ENCODE measurements at regions not wholly inside any gene's neighbourhood (a gene's known extent, or its start where the extent isn't known, plus 50 kb on each side); places are given as distances from the start of the nearest gene placed in this dataset.

DNA sequence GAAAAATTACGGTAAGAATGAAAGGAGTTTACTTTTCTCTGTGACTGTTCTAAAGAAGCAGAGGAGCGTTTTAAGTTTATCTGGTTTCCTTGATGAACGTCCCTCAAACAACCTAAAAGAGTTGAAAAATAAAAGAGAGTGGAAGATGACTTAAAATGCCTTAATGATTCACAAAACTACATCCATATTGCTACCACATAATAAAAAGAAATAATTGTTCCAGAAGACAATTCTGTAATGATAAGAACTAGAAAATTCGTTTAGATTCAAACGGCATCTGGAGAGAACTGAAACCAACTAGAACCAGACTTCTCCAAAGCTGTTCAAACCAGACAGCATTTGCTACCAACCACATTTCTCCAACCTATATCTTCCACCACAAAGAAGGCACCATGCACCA lies 68.1 kb downstream of the TEKT4 start:
- no peak for DNase-seq

DNA sequence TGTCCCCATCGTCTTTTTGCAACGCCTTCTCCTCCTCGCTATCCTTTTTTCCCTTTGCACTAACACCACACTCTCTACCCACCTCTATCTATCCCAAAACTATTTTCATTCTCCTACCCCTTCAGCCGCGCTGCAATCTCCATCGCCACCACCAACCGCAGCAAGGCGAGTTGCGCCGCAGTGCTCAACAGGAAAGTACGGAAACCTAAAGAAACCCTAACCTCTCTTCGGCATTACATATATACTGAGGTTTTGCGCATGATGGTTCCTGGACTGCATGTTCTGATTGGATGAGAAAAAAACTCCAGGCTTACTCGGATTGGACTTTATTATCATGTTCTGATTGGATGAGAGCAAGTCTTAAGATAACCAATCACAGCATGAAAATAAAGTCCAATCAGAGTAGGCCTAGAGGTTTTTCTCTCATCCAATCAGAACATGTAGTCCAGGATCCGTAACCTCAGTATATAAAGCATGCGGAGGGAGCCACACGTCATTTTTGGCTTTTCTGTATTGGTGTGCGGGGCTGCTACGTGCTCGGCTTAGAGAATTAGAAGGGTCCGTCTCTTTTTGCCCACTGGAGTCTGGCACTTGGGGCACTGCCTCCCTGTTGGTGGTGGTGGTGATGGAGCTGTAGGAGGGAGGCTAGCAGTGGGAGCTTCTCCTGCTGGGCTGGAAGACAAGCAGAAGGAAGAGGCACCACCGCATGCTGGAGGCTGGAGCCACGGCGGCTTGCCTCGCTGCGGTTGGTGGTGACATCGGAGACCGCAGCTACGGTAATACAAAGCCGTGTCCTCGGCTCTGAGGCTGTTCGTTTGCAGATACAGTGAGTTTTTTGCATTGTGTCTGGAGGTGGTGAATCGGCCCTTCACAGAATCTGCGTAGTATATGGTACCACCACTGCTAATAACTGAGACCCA lies 76.1 kb downstream of the TEKT4 start:
- DNase-seq, result no peak

DNA sequence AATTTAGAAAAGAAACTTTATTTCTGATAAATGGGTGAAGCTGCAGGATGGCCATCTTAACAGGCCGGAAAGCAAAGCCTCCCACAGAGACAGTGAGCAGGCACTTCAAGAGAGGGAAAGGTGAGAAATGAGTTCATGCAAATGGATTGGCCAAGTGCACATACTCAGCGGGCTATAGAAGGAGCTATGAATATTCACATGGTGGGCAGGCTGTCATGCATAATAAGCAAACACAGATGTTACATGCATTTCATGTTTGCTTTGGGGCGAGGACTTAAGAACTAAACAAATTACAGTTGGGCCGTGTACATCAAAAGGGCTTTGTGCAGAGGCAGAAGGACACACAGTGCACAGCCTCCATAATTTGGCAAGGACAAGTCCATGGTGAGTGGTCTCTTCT lies 69.8 kb upstream of the MAL start:
- no peak for DNase-seq

DNA sequence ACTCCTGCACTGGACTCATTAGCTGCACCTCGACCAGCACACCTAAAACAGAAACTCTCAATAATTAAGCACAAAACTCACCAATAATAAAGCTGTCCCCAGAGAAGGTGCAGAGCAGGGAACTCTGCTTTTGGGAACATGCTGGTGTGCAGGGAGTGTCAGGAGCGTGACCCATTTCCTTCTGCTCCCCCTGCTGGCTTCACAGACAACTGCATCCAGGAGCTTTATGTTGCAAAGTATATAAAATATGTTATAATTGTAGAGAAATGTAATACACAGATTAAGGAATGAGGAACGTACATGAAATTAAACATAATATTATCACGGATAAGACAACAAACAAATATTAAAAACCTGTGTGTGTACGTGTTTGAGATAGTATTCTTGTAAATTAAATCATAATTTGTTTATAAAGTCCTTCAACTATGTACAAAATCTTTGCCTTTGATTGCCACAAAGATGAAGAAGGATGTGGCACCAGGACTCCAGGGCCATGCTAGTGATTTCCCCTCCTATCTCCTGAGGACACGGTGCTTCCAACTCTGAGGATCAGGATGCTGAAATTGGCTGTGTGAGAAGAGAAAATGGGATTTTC lies 68.6 kb upstream of the MAL start:
- DNase-seq, result peak; percentile 25

DNA sequence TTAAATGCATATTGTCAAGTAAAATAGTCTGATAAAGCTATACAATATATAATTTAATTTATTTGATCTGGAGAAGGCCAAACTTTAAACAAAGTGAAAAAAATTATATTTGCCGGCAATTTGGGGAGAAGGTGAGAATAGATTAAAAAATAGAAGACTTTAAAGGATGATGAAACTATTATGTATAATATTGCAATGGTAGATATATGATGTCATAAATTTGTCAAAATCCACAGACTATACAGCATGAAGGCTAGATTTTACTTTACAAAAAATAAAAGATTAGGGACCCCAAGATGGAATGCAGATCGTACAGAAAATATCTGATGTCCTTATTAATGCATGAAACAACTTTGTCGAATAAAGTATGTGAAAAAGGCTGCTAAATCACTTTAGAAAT lies 67.3 kb upstream of the MAL start:
- DNase-seq, result no peak

DNA sequence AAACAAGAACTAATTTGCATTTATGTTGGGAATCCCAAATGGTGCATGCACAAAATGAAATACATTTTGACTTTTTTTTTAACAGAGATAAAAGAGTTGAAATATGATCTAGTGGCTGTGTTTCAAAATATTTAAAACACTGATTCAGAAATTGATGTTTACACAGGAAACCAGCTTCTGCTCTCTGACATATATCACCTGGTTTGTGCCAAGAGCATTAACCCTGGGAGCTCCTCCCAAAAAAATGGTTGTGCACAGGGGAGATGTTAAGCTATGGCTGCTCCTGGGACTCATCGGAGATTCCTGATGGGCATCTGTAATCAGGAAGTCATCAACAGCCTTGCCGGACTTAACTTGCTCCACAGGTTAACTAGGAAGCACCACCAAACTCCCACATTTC lies 65.2 kb upstream of the MAL start:
- DNase-seq, result no peak

DNA sequence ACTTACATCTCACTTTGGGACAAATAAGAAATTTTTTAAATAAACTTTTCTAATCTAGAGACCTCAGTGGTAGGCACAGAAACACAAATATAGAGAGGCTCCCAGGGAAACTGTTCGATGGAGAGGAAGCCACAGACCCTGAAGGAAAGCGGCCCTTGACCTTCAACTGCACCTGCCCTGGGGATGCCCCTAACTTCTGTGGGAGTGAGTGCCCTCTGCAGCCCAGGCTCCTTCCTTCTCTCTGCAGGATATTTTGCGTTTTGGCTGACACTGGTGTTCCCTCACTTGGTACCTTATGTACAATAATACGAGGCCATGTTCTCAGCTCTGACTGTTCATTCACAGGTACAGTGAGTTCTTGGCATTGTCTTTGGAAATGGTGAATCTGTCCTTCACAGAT lies 64.8 kb upstream of the MAL start:
- DNase-seq, result no peak

DNA sequence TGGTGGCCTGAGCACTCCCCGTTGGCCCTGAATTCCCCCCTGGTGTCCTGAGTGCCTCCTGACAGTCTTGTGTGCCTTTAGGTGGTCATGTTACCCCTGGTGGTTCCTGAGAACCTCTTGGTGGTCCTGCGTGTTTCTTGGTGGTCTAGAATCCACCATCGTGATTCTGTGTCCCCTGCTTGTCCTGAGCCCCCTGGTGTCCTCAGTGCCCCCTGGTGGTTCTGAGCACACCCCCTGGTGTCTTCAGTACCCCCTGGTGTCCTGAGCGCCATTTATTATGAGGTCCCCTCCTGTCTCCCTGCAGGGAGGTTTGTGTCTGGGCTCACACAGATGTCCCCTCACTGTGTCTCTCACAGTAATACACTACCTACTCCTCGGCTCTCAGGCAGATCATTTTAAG lies 61.3 kb upstream of the MAL start:
- no peak for DNase-seq

DNA sequence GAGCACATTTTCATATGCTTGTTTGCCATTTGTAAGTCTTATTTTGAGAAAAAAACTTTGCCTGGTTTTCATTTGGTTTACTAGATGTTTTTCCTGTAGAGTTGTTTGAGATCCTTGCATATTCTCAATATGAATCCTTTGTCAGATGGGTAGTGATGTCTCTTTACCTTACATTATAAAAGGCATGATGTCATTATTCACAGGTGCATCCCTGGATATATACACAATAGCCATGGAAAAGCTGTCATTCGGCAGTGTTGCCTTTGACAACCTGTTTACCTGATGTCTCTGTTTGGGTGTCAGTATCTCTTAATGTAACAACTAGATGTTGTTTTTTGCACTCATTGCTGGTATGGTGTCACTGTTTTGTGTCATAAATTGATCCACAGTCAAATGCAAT lies 58.8 kb upstream of the MAL start:
- no peak for DNase-seq

DNA sequence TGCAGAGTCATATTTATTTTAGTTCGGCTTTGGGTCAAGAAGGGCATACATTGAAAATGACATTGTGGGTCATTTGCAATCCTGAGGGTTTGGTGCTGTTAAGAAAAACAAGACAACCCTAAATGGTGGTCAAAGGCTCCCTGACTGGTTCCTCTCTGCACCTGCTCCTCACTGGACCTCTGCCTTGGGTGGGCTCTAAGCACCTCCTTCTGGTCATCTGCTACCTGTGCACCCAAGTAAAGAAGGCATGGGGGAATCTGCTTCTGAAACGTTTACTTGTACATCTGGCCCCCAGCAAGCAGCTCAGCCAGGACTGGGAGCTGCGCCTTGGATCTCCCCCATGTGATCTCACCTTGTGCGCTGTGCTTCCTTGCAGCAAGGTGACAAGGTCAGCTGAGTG lies 55.2 kb upstream of the MAL start:
- DNase-seq, result no peak

Data from DMS79 treated with DMSO at 0.1 percent for 48 hours (cell line).